Tibial artery (tissue), 4 donors: ENCODE measurements at regions not wholly inside any gene's neighbourhood (a gene's known extent, or its start where the extent isn't known, plus 50 kb on each side); places are given as distances from the start of the nearest gene placed in this dataset.
"Not testable (repeated sequence)": the region's sequence is repeated elsewhere in the genome, so short reads cannot be mapped to it uniquely, and the experiment has no call there.

ENCODE experiments used
- DNase-seq, 2 donors: peaks; one replicate each; pipeline ENCODE4 v3.0.0-alpha.2; 2019
- H3K27ac ChIP-seq, 2 donors: fragments of 200-600 bp; sonication (generic) in 1 of 2; 1 replicate in 1 of 2; 2 replicates in 1 of 2; pipeline ENCODE4 v1.5.1; 2018 to 2019; ENCODE audit warnings: mild to moderate bottlenecking in 1 of 2
- H3K27me3 ChIP-seq, 2 donors: fragments of 200-600 bp; sonication (generic) in 1 of 2; one replicate each; pipeline versions ENCODE4 v1.5.1 to v1.6.0; 2016 to 2019
- H3K36me3 ChIP-seq, 3 donors: fragments of 200-600 bp; sonication (generic) in 2 of 3; one replicate each; pipeline ENCODE4 v1.5.1; 2016 to 2019; ENCODE audit warnings: mild to moderate bottlenecking in 2 of 3
- H3K4me1 ChIP-seq, 4 donors: fragments of 200-600 bp; sonication (generic) in 2 of 4; 1 replicate in 3 of 4; 2 replicates in 1 of 4; pipeline ENCODE4 v1.5.1; 2016 to 2019
- H3K4me3 ChIP-seq, 2 donors: fragments of 200-600 bp; sonication (generic) in 1 of 2; 1 replicate in 1 of 2; 2 replicates in 1 of 2; pipeline ENCODE4 v1.5.1; 2018 to 2019; ENCODE audit warnings: mild to moderate bottlenecking in 2 of 2
- H3K9me3 ChIP-seq, 3 donors: fragments of 200-600 bp; sonication (generic) in 1 of 3; one replicate each; pipeline ENCODE4 v1.5.1; 2016 to 2019
- CTCF ChIP-seq, 2 experiments: fragments of 200-600 bp in 1 of 2; fragments of 450-650 bp in 1 of 2; IDR thresholded peaks; one replicate each; pipeline ENCODE4 v1.5.1; 2017 to 2019; ENCODE audit warnings: antibody characterized with exemption in 2 of 2, mild to moderate bottlenecking in 1 of 2, moderate library complexity in 1 of 2
- intact Hi-C: fragments of 100-400 bp; cut with DNase I; formaldehyde crosslinking; loops from one replicate; pipeline ENCODE4 v1.15.0; 2023; ENCODE audit warnings: low total_unique reads

GRCh38 chr18:57943723-57944122 is 100.3 kb upstream of the NEDD4L start:
- H3K27ac ChIP-seq = no peak overlapping the region
- H3K27me3 ChIP-seq = peaks cover 0 to 2% of the 10 kb centered on the region in 2 donors
- H3K4me3 ChIP-seq = no peak overlapping the region
- no peak for DNase-seq
- H3K9me3 ChIP-seq = no peaks in the 10 kb centered on the region
- intact Hi-C loops = no loop called here
- TF ChIP-seq CTCF (IDR thresholded peaks at IDR 0.05) = no peak
- H3K36me3 ChIP-seq = no peaks in the 10 kb centered on the region
- no peaks in the 10 kb centered on the region for H3K4me1 ChIP-seq

- H3K4me1 ChIP-seq = no peaks in the 10 kb centered on the region
- H3K27ac ChIP-seq = no peak overlapping the region
- peaks cover 0 to 2% of the 10 kb centered on the region in 2 donors for H3K27me3 ChIP-seq
- no peak for TF ChIP-seq CTCF (IDR thresholded peaks at IDR 0.05)
- no peaks in the 10 kb centered on the region for H3K9me3 ChIP-seq
- H3K4me3 ChIP-seq = no peak overlapping the region
- intact Hi-C loops = no loop called here
- DNase-seq = no peak
- no peaks in the 10 kb centered on the region for H3K36me3 ChIP-seq
These were observed 101.5 kb upstream of the NEDD4L start for GRCh38 chr18:57942493-57942892.

GRCh38 chr18:57941841-57942489 is 102.1 kb upstream of the NEDD4L start:
- intact Hi-C loops = no loop called here
- no peak overlapping the region for H3K4me3 ChIP-seq
- H3K4me1 ChIP-seq = no peaks in the 10 kb centered on the region
- H3K27ac ChIP-seq = no peak overlapping the region
- no peaks in the 10 kb centered on the region for H3K9me3 ChIP-seq
- TF ChIP-seq CTCF (IDR thresholded peaks at IDR 0.05) = no peak
- H3K27me3 ChIP-seq = peaks cover 0 to 2% of the 10 kb centered on the region in 2 donors
- no peak for DNase-seq
- H3K36me3 ChIP-seq = no peaks in the 10 kb centered on the region

GRCh38 chr18:57940166-57940660 is 103.8 kb upstream of the NEDD4L start:
- TF ChIP-seq CTCF (IDR thresholded peaks at IDR 0.05) = no peak
- intact Hi-C loops = no loop called here
- no peaks in the 10 kb centered on the region for H3K9me3 ChIP-seq

GRCh38 chr18:57934375-57934774 is 109.7 kb upstream of the NEDD4L start:
- DNase-seq, H3K36me3 ChIP-seq: not testable (repeated sequence)

More at GRCh38 chr18:57940166-57940660, 103.8 kb upstream of the NEDD4L start:
- no peak for DNase-seq
- H3K36me3 ChIP-seq = no peaks in the 10 kb centered on the region
- H3K4me1 ChIP-seq = no peaks in the 10 kb centered on the region
- H3K27me3 ChIP-seq = peaks cover 0 to 2% of the 10 kb centered on the region in 2 donors
- no peak overlapping the region for H3K4me3 ChIP-seq
- H3K27ac ChIP-seq = no peak overlapping the region

GRCh38 chr18:57931038-57931437 is 113.0 kb upstream of the NEDD4L start:
- intact Hi-C loops = no loop called here
- H3K4me1 ChIP-seq = no peaks in the 10 kb centered on the region
- no peaks in the 10 kb centered on the region for H3K27me3 ChIP-seq
- no peaks in the 10 kb centered on the region for H3K9me3 ChIP-seq
- TF ChIP-seq CTCF (IDR thresholded peaks at IDR 0.05) = no peak
- H3K27ac ChIP-seq = no peak overlapping the region
- H3K36me3 ChIP-seq = no peaks in the 10 kb centered on the region
- no peak for DNase-seq
- no peak overlapping the region for H3K4me3 ChIP-seq

More at GRCh38 chr18:57934375-57934774, 109.7 kb upstream of the NEDD4L start:
- H3K27me3 ChIP-seq, H3K4me1 ChIP-seq, H3K27ac ChIP-seq, intact Hi-C loops, H3K9me3 ChIP-seq, H3K4me3 ChIP-seq: not testable (repeated sequence)
